Activated naive CD8-positive, alpha-beta T cell (primary cell): ENCODE measurements at regions not wholly inside any gene's neighbourhood (a gene's known extent, or its start where the extent isn't known, plus 50 kb on each side); places are given as distances from the start of the nearest gene placed in this dataset.

Experiments
- H3K27ac Mint-ChIP-seq: one replicate; pipeline ENCODE4 v1.8.0; 2021; ENCODE audit warnings: mixed read lengths
- H3K27me3 Mint-ChIP-seq: one replicate; pipeline ENCODE4 v1.8.0; 2021; ENCODE audit warnings: mixed read lengths
- H3K36me3 Mint-ChIP-seq: one replicate; pipeline ENCODE4 v1.8.0; 2021; ENCODE audit warnings: mixed read lengths
- H3K4me1 Mint-ChIP-seq: one replicate; pipeline ENCODE4 v1.8.0; 2021; ENCODE audit warnings: low read depth, mixed read lengths
- H3K4me3 Mint-ChIP-seq: one replicate; pipeline ENCODE4 v1.8.0; 2021; ENCODE audit warnings: mild to moderate bottlenecking, mixed read lengths
- H3K9me3 Mint-ChIP-seq: one replicate; pipeline ENCODE4 v1.8.0; 2021; ENCODE audit warnings: low read depth, mixed read lengths

DNA sequence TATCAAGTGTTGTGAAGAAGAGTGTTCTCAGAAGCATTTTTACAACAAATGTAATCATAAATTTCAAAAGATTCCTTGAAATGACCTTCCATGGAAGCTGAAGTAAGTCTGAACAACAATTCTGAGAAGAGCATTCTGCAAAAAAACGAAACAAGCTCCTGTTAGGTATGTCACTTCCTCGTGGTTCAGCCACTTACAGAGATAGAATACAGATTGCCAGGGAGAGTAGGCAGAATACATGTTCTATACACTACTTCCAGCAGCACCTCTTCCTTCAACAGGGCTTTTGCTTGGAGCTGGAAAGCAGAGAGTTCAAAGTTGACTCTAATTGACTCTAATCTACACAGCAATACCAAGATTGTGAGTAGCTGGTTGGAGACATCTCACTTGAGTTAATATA lies 274.5 kb downstream of the ADGRA3 start:
- peaks cover 6% of the 10 kb centered on the region for H3K4me1 Mint-ChIP-seq
- no peak overlapping the region for H3K4me3 Mint-ChIP-seq
- H3K9me3 Mint-ChIP-seq, result no peaks in the 10 kb centered on the region
- H3K36me3 Mint-ChIP-seq, result no peaks in the 10 kb centered on the region
- no peaks in the 10 kb centered on the region for H3K27me3 Mint-ChIP-seq
- H3K27ac Mint-ChIP-seq, result no peak overlapping the region

DNA sequence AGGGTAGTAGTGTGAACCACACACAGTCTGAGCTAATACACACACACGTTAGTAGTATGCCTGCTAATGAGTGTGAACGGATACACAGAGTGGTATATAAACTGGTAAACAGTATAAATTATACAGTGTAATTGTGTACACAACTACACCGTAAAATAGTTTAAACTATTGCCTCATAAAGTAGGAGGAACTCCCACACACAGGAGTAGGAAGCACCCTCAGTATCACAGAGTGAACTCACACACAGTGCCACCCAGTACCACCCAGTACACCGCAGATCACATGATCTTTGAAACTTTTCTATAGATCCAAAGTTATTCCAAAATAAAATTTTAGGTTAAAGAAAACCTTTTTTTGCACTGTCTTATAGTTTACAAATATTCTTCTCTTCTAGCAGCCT lies 275.1 kb downstream of the ADGRA3 start:
- H3K27ac Mint-ChIP-seq, result no peak overlapping the region
- no peak overlapping the region for H3K4me3 Mint-ChIP-seq
- H3K27me3 Mint-ChIP-seq, result peaks cover 2% of the 10 kb centered on the region
- peaks cover 6% of the 10 kb centered on the region for H3K4me1 Mint-ChIP-seq
- no peaks in the 10 kb centered on the region for H3K36me3 Mint-ChIP-seq
- H3K9me3 Mint-ChIP-seq, result no peaks in the 10 kb centered on the region

DNA sequence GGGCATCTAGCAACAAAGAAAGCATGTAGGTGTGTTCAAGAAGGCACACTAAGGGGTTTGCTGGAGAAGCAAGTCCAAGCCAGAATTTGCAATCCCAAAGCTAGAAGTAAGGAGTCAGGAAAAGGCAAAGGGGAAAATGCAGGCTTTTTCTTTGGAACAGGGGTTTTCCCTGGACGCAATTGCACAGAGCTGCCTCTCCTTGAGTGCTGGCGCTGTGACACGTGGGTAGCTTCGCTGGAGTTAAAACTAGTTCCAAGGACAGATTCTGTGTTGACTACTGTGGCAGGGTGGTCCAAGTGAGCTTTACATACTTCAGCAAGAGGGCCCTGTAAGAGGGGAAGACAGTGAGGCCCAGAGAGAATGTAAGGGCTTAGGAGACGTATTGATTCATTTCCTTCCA lies 277.1 kb downstream of the ADGRA3 start:
- peak overlapping the region; percentile 46 for H3K27ac Mint-ChIP-seq
- no peak overlapping the region for H3K4me3 Mint-ChIP-seq
- H3K36me3 Mint-ChIP-seq, result no peaks in the 10 kb centered on the region
- H3K27me3 Mint-ChIP-seq, result peaks cover 3% of the 10 kb centered on the region
- H3K4me1 Mint-ChIP-seq, result peaks cover 6% of the 10 kb centered on the region
- no peaks in the 10 kb centered on the region for H3K9me3 Mint-ChIP-seq

DNA sequence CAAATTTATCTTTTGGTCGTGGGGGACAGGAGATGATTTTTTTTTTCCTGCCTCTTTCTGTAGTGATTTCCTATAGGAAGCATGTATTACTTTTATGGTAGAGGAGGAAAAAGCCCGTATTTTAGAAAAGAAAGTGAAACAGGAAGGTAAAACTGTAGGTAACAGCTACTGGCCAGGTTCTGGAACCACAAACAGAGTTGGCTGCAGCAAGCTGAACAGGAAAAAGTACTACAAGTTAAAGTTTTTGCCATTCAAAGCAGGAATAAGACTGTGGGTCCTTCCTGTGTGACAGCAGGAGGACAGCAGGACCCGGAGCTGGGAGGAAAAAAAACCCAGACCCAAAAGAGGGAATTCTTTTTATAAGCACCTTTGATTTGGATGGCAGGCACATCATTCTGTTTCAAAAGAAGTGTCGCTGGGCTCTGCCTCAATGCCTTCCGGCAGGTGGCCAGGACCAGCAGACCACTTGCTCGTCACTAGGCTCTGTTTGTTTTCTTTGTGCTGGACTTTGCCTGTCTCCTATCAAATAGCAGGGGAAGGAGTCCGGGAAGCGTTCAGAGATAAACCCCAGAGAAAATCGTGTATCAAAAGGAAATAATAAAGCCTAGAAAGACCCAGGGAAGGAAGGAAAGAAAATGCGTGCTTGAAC lies 277.9 kb downstream of the ADGRA3 start:
- H3K4me3 Mint-ChIP-seq, result peak overlapping the region; percentile 74
- H3K27me3 Mint-ChIP-seq, result peaks cover 5% of the 10 kb centered on the region
- H3K36me3 Mint-ChIP-seq, result no peaks in the 10 kb centered on the region
- peaks cover 6% of the 10 kb centered on the region for H3K4me1 Mint-ChIP-seq
- no peak overlapping the region for H3K27ac Mint-ChIP-seq
- no peaks in the 10 kb centered on the region for H3K9me3 Mint-ChIP-seq

DNA sequence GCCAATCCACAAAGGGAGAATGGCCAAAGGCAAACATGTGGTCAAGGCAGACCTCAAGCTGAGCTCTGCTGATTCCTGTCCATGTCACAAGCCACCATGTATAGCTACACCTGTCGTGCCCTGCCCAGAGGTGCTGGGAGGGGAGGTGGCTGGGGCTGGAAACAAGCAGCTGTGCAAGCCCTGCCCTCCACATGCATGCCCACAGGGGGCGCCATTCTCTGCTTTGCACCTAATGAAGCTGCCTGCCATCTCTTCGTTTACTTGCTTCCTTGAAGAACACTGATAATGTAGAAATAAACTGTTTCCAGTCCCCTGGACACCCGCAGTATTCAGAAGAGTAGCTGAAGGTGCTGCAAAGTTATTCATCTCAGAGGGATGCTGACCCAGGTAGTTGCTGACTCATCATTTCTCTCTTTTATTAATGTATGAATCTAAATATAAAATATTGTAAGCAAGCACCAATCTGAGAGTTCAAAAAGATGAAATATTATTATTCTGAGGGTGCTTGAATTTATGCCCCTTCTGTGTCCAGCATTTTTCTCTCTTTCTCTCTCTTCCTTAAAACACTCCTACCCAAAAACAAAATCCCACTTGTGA lies 278.6 kb downstream of the ADGRA3 start:
- Mint-ChIP-seq H3K9me3 (no peaks in the 10 kb centered on the region), H3K27me3 (peaks cover 5% of the 10 kb centered on the region), H3K4me1 (peaks cover 6% of the 10 kb centered on the region), H3K4me3 (peak overlapping the region; percentile 74), H3K27ac (no peak overlapping the region), H3K36me3 (no peaks in the 10 kb centered on the region)

DNA sequence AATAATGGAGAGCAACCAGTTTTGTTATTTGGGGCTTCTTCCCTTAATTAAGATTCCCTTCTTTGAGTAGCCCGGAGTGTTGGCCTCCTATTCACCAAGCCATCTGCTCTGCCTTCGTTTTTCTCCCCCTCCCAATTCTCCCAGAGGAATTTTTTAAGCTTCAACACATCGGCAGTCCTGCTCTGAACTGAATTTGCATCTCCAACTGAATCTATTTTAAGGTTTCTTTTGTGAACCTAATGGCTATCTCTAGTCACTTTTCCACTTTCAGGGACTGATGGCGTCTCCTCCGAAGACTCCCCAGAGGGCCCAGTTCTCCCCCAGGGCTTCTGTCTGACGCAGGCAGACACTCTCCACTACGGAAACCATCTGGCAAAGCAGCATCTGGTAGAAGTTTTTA lies 280.2 kb downstream of the ADGRA3 start:
- no peak overlapping the region for H3K27ac Mint-ChIP-seq
- no peaks in the 10 kb centered on the region for H3K36me3 Mint-ChIP-seq
- peaks cover 5% of the 10 kb centered on the region for H3K4me1 Mint-ChIP-seq
- no peak overlapping the region for H3K4me3 Mint-ChIP-seq
- peaks cover 5% of the 10 kb centered on the region for H3K27me3 Mint-ChIP-seq
- no peaks in the 10 kb centered on the region for H3K9me3 Mint-ChIP-seq

DNA sequence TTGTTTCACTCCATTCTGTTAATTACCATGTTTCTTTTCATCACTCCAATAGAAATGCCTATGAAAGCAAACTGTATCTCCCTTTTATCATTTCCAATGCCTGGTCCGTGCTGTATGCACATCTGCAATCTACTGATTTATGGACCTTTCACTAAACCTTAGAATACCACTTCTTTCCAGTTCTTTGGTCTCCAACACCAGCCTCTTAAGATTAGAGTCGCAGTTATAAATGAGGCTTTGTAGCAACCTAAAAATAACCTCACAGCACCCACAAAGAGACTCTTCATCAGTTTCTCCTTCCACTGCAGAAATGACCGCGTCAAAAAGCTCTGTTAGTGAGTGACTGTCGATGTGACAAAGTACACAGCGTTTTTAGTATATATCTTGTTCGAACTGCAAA lies 282.6 kb downstream of the ADGRA3 start:
- Mint-ChIP-seq H3K36me3 (no peaks in the 10 kb centered on the region), H3K4me3 (no peak overlapping the region), H3K27ac (no peak overlapping the region), H3K27me3 (peaks cover 5% of the 10 kb centered on the region), H3K4me1 (peaks cover 3% of the 10 kb centered on the region), H3K9me3 (peaks cover 4% of the 10 kb centered on the region)

DNA sequence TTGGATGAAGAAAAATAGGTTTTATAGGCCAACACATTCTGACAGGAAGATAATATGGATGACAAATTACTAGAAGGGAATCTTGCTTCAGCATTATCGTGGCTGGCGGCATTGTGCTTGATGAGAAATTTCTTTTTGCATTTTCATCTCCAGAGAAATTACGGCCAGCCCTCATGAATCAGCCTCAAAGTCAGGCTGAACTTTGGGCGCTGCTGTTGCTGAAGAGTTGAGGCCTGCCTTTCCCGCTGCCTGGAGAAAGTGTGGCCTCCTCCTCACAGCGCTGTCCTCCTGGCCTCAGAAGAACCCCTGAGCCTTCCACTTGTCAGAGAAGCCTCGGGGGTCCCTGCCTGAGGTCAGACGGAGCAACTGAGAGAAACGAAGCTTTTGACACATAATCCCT lies 272.4 kb upstream of the KCNIP4 start:
- no peak overlapping the region for H3K4me3 Mint-ChIP-seq
- H3K9me3 Mint-ChIP-seq, result peaks cover 4% of the 10 kb centered on the region
- H3K27me3 Mint-ChIP-seq, result no peaks in the 10 kb centered on the region
- H3K27ac Mint-ChIP-seq, result no peak overlapping the region
- H3K36me3 Mint-ChIP-seq, result no peaks in the 10 kb centered on the region
- no peaks in the 10 kb centered on the region for H3K4me1 Mint-ChIP-seq

DNA sequence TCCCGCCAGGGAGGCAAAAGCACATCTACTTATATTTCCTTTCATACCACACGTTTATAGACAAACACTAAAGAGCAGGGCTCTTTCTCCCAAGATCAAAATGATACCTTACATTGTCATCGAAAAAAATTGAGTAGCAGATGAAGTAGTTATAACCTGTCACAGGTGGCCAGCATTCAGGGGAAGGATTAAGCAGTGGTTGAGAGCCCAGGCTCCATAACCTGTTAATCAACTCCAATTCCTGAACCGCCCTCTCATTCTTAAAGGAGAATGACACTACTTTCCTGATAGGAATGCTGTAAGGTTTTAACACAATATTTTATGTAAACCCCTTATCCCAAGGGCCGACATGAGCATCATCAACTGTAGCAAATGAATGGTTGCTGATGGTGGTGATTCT lies 268.9 kb upstream of the KCNIP4 start:
- Mint-ChIP-seq H3K4me3 (no peak overlapping the region), H3K36me3 (no peaks in the 10 kb centered on the region), H3K27me3 (peaks cover under 1% of the 10 kb centered on the region), H3K27ac (no peak overlapping the region), H3K9me3 (no peaks in the 10 kb centered on the region), H3K4me1 (no peaks in the 10 kb centered on the region)

DNA sequence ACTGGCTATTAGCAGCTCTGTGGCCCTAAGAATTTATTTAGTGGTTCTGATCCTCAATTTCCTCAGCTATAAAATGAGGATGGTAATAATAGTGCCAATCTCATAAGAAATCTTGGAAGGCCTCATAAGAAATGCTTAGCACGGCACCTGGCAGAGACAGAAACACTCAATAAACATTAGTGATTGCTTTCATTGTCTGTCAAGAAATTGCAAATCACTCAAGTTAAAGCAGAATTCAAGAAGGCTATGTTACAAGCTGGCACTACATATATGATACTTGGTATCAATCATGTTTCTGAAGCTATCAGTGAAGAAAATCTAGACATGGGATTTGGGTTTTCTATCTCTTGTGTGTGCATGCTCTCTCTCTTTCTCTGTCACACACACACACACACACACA lies 267.7 kb upstream of the KCNIP4 start:
- H3K4me3 Mint-ChIP-seq, result no peak overlapping the region
- H3K36me3 Mint-ChIP-seq, result no peaks in the 10 kb centered on the region
- no peak overlapping the region for H3K27ac Mint-ChIP-seq
- H3K27me3 Mint-ChIP-seq, result peaks cover 2% of the 10 kb centered on the region
- no peaks in the 10 kb centered on the region for H3K4me1 Mint-ChIP-seq
- no peaks in the 10 kb centered on the region for H3K9me3 Mint-ChIP-seq

DNA sequence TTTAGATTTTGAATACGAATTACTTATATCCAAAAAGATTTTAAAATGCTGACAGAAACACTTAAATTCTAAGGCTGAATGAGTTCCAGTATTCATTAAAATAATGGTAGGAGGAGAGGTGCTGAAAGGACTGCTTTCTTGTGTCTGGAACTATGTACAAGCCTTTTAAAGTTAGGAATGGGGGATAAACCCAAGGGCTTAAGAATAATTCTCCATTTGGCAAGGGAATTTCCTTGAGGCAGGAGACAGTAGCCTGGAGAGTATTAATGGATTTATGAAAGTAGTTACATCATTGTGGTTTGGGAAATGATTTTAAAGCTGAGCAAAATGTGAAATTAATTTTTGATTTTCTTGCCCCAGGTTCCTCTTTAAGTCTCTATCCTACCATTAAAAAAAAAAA lies 266.5 kb upstream of the KCNIP4 start:
- no peaks in the 10 kb centered on the region for H3K4me1 Mint-ChIP-seq
- H3K4me3 Mint-ChIP-seq, result no peak overlapping the region
- H3K36me3 Mint-ChIP-seq, result no peaks in the 10 kb centered on the region
- no peak overlapping the region for H3K27ac Mint-ChIP-seq
- no peaks in the 10 kb centered on the region for H3K9me3 Mint-ChIP-seq
- peaks cover 2% of the 10 kb centered on the region for H3K27me3 Mint-ChIP-seq

DNA sequence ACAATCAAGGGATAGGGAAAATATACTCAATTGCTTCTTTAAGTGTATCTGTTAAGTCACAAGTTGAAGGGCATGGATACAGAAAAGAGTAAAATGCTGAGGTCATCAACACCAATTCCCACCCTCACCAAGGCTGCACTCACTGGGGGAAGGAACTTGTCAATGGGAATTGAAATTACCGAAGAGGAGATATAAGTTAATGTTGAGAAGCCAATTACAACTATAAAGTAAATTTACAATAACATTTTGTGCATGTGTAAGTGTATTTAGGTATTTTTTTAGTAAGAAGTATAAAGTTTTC lies 255.1 kb upstream of the KCNIP4 start:
- Mint-ChIP-seq H3K4me3 (no peak overlapping the region), H3K9me3 (no peaks in the 10 kb centered on the region), H3K36me3 (no peaks in the 10 kb centered on the region), H3K4me1 (no peaks in the 10 kb centered on the region), H3K27me3 (no peaks in the 10 kb centered on the region), H3K27ac (no peak overlapping the region)

DNA sequence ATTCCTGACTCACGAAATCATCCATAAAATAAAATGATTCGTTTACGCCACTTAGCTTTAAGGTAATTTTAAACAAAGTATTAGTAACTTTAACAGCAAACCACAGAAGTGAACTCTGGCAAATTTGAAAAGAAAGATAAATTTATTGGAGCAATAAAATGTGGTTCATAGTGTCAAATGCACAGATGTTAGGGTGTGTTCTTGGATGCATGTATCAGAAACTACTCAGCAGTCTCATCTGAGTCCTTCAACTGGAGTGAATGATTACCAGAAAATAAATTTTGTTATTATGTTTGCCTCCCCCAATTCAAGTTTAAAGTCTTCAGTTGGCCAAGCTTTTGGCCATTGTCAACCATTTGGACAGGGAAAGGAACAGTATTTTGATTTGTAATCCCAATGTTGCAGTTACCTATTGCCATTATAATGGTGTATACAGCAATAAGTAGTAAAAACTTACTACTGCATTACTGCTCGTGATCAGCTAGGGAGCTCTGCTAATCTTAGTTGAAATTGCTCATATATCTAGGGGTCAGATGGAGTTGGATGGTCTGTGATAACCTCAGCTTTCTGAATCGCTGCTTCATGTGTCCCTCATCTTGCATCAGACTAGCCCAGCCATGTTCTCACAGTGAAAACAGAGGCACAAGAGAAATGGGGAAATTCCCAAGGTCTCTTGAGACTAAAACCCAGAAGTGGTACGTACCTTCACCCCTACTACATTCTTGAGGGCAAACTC lies 254.6 kb upstream of the KCNIP4 start:
- no peak overlapping the region for H3K27ac Mint-ChIP-seq

DNA sequence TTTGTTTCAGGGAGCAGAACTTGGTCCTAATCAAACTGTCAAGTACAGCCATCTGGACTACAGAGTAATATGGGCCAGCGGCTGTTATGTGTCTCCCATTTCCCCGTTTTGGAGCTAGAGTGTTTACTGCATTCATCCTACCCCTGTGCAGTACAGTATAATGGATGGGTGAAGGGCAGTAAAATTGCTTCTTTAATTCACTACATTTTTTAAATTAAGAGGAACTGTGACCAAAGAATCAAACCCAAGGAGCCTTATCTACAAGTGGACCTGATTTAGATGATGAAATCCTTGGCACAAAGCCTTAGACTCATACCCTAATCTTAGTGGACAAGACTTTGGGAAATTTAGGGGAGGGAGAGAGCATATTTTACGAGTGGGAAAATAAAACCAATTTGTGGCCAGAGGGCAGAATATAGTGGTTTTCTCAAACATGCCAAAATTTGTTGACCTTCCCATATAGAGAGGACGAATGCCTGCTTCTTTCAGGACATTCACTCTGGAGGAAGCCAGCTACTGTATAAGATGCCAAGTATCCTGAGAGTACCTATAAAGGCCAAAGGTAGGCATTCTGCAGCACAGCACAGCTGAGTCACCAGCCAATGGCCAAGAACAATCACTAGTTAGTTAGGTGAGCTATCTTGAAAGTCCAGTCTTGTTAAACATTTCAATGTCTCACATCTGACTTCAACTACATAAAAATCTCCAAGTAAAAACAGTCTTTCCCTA lies 253.8 kb upstream of the KCNIP4 start:
- H3K4me1 Mint-ChIP-seq, result no peaks in the 10 kb centered on the region
- no peak overlapping the region for H3K4me3 Mint-ChIP-seq

More for the DNA sequence above, 254.6 kb upstream of the KCNIP4 start:
- Mint-ChIP-seq H3K9me3 (no peaks in the 10 kb centered on the region), H3K36me3 (no peaks in the 10 kb centered on the region), H3K4me1 (no peaks in the 10 kb centered on the region), H3K27me3 (no peaks in the 10 kb centered on the region), H3K4me3 (no peak overlapping the region)

DNA sequence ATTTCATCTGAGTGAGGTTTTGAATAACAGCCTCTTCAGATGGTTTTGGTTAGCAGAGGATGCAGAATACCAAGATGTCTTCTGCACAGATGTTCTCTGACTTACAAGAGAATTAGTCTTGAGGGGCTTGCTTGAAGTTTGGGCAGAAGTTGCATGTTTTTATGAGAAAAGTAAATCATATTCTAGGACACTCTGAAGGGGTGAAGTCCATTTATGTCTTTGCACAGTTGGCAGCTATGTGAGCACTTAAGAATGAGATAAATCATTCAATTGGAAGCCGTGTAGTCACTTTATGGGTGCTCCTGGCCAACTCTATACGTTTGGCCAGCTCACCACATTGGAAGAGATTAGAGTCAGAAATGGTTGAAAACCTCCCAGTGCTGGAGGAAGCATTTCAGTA lies 252.7 kb upstream of the KCNIP4 start:
- H3K36me3 Mint-ChIP-seq, result no peaks in the 10 kb centered on the region
- no peak overlapping the region for H3K4me3 Mint-ChIP-seq
- H3K9me3 Mint-ChIP-seq, result no peaks in the 10 kb centered on the region
- H3K27ac Mint-ChIP-seq, result no peak overlapping the region
- no peaks in the 10 kb centered on the region for H3K4me1 Mint-ChIP-seq
- no peaks in the 10 kb centered on the region for H3K27me3 Mint-ChIP-seq

More for the DNA sequence above, 253.8 kb upstream of the KCNIP4 start:
- Mint-ChIP-seq H3K27ac (no peak overlapping the region), H3K27me3 (no peaks in the 10 kb centered on the region), H3K36me3 (no peaks in the 10 kb centered on the region), H3K9me3 (no peaks in the 10 kb centered on the region)
